ENCODE measurements at regions not wholly inside any gene's neighbourhood (a gene's known extent, or its start where the extent isn't known, plus 50 kb on each side); places are given as distances from the start of the nearest gene placed in this dataset.

GRCh38 chrX:79573760-79574159, 206.6 kb upstream of the ITM2A start:
- TF ChIP-seq EZH2phosphoT487 (IDR thresholded peaks at IDR 0.05) (no peak), EZH2 (IDR thresholded peaks at IDR 0.05) (no peak), CTCF (IDR thresholded peaks at IDR 0.05) (no peak)
